ENCODE measurements at regions not wholly inside any gene's neighbourhood (a gene's known extent, or its start where the extent isn't known, plus 50 kb on each side); places are given as distances from the start of the nearest gene placed in this dataset.

- DNase-seq (ENCODE audit: low read depth) = no peak
Measured at GRCh38 chr2:114065731-114066130, 175.8 kb downstream of the ACTR3 start.

GRCh38 chr2:114066186-114066747 is 176.4 kb downstream of the ACTR3 start:
- no peak for DNase-seq (ENCODE audit: low read depth)

GRCh38 chr2:114068438-114068837 is 178.5 kb downstream of the ACTR3 start:
- peak; percentile 10 for DNase-seq (ENCODE audit: low read depth)

GRCh38 chr2:114076961-114077360 is 187.1 kb downstream of the ACTR3 start:
- no peak for DNase-seq (ENCODE audit: low read depth)

- no peak for DNase-seq (ENCODE audit: low read depth)
Measured at GRCh38 chr2:114079366-114080004, 189.6 kb downstream of the ACTR3 start.

GRCh38 chr2:114082731-114083433 is 193.0 kb downstream of the ACTR3 start:
- DNase-seq (ENCODE audit: low read depth) = no peak

- DNase-seq (ENCODE audit: low read depth) = no peak
Measured at GRCh38 chr2:114083717-114084387, 194.0 kb downstream of the ACTR3 start.

GRCh38 chr2:114085238-114085637 is 195.3 kb downstream of the ACTR3 start:
- no peak for DNase-seq (ENCODE audit: low read depth)

GRCh38 chr2:114085992-114086391 is 196.1 kb downstream of the ACTR3 start:
- no peak for DNase-seq (ENCODE audit: low read depth)

GRCh38 chr2:114089636-114090319 is 199.9 kb downstream of the ACTR3 start:
- DNase-seq (ENCODE audit: low read depth) = peak; percentile 16

- no peak for DNase-seq (ENCODE audit: low read depth)
Measured at GRCh38 chr2:114091010-114091409, 201.1 kb downstream of the ACTR3 start.

GRCh38 chr2:114108249-114108648 is 218.4 kb downstream of the ACTR3 start:
- no peak for DNase-seq (ENCODE audit: low read depth)

- no peak for DNase-seq (ENCODE audit: low read depth)
Measured at GRCh38 chr2:114108824-114109416, 219.0 kb downstream of the ACTR3 start.

- DNase-seq (ENCODE audit: low read depth) = no peak
Measured at GRCh38 chr2:114111329-114111728, 221.4 kb downstream of the ACTR3 start.

- no peak for DNase-seq (ENCODE audit: low read depth)
Measured at GRCh38 chr2:114113518-114113917, 223.6 kb downstream of the ACTR3 start.

GRCh38 chr2:114118088-114118487 is 228.2 kb downstream of the ACTR3 start:
- no peak for DNase-seq (ENCODE audit: low read depth)

- peak; percentile 27 for DNase-seq (ENCODE audit: low read depth)
Measured at GRCh38 chr2:114119862-114120261, 230.0 kb downstream of the ACTR3 start.

GRCh38 chr2:114122930-114123329 is 233.0 kb downstream of the ACTR3 start:
- DNase-seq (ENCODE audit: low read depth) = no peak

GRCh38 chr2:114123925-114124324 is 234.0 kb downstream of the ACTR3 start:
- DNase-seq (ENCODE audit: low read depth) = no peak

GRCh38 chr2:114127372-114127771 is 237.5 kb downstream of the ACTR3 start:
- peak; percentile 50 for DNase-seq (ENCODE audit: low read depth)

- DNase-seq (ENCODE audit: low read depth) = no peak
Measured at GRCh38 chr2:114128263-114128662, 238.4 kb downstream of the ACTR3 start.
